ENCODE measurements at regions not wholly inside any gene's neighbourhood (a gene's known extent, or its start where the extent isn't known, plus 50 kb on each side); places are given as distances from the start of the nearest gene placed in this dataset.

DNA sequence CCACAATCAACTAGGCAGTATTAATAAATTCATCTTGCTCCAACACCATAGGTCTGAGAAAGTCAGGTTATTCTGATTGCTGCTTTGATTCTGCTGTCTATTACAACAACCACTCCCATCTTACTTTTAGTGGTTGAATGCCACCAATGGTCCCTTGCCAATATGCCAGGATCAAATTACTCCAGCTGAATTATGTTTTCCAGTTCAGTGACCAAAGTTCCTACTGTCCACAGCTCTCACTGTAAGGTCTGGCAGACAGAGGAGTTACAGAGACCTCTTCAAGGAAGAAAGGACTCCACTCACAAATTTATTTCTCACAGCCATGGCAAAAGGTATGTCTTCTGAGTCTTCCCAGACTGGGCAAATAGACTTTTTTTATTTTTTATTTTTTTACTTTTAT is 557.0 kb downstream of the HAO1 start:
- H3K9me3 ChIP-seq = no peaks in the 10 kb centered on the region

DNA sequence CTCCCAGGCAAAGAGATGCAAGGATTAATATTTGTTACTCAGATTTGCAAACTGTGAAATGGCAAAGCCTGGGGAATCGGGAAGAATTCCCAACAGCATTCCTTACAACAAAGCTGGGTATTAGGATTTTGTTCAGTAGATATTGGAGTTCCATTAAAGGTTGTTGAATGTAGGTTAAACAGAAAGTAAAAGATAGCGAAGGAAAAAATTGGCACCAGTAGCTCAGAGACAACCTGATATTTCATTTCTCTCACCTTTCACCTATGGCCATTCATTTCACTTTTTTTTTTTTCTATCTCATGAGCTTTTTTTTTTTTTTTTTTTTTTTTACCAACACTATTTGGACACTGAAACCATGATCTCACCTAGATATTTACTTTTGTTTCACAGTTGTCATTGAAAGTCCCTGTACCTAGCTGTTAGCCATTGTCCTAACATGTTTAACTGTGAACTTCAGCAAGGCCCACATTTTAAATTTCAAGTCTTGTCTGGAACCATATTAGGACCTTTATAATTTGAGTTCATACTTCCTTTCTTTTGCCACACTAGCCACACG is 552.5 kb downstream of the HAO1 start:
- Histone ChIP-seq H3K9me3 (no peaks in the 10 kb centered on the region), H3K36me3 (ENCODE audit: low read depth, missing control alignments) (no peaks in the 10 kb centered on the region), H3K4me3 (no peak overlapping the region), H3K27me3 (no peaks in the 10 kb centered on the region), H3K4me1 (no peaks in the 10 kb centered on the region), H3K27ac (no peak overlapping the region)
- 88 to 90% methylated on average over 3 of the region's 3 CpGs for WGBS, 2 donors
- TF ChIP-seq CTCF (IDR thresholded peaks at IDR 0.05) (no peak), POLR2A (IDR thresholded peaks at IDR 0.05) (no peak)
- intact Hi-C loops (cut with DNase I; ENCODE audit: low total_unique reads) = no loop called here
- no peak for DNase-seq

More for the DNA sequence above, 557.0 kb downstream of the HAO1 start:
- H3K36me3 ChIP-seq (ENCODE audit: low read depth, missing control alignments) = no peaks in the 10 kb centered on the region
- H3K27me3 ChIP-seq = no peaks in the 10 kb centered on the region
- H3K4me3 ChIP-seq = no peak overlapping the region
- TF ChIP-seq CTCF (IDR thresholded peaks at IDR 0.05) (no peak), POLR2A (IDR thresholded peaks at IDR 0.05) (no peak)
- no peak for DNase-seq
- no peaks in the 10 kb centered on the region for H3K4me1 ChIP-seq
- intact Hi-C loops (cut with DNase I; ENCODE audit: low total_unique reads) = no loop called here
- H3K27ac ChIP-seq = no peak overlapping the region

DNA sequence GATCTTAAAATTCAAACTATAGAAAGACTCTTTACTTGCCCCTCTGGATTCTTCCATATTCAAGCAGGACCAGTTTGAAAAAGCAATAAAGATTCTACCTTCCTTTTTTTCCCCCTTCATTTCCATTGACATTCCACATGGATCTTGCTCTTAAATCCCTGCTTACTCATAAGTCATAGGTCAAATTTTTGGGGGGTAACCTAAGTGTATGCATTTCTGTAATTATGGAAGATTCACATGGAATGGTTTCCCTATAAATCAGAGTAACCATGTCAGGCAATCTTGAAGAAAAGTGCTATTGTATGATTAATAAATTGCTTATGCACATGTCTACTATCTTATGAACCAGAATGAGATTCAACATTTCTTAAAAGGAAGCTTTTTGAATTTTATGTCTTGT is 551.0 kb downstream of the HAO1 start:
- H3K4me3 ChIP-seq = no peak overlapping the region
- no peaks in the 10 kb centered on the region for H3K36me3 ChIP-seq (ENCODE audit: low read depth, missing control alignments)
- H3K27me3 ChIP-seq = no peaks in the 10 kb centered on the region
- intact Hi-C loops (cut with DNase I; ENCODE audit: low total_unique reads) = no loop called here
- H3K4me1 ChIP-seq = no peaks in the 10 kb centered on the region
- H3K27ac ChIP-seq = no peak overlapping the region
- H3K9me3 ChIP-seq = no peaks in the 10 kb centered on the region
- no peak for DNase-seq
- no peak for TF ChIP-seq POLR2A (IDR thresholded peaks at IDR 0.05)
- no peak for TF ChIP-seq CTCF (IDR thresholded peaks at IDR 0.05)

DNA sequence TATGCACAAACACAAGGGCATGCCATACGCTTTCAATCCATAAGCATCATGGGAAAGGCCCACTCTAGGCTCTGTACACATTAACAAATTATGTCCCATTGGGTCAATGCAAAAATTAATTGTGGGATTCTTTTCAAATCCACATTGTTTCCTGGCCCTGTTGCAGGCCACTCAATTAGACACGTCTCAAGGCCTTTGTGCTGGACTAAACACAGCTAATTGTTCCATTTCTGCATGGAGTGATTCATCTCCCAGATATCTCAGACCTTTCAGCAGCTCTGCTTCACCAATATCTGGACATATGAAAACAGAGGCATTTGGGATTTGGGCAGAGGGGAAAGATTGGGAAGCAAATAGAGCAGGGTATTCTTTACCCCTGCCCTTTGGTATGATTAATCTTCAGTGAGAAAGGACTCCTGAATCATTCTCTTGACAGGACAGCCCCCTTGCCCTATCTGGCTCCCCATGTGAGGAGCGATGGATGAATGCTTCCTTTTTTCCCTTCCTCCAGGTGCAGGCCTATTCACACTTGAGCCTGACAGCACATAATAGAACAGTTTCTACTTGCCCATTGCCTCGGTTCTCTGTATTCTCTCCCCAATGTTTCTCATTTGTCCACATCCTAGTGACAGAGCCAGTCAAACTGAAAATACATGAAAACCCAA is 547.6 kb downstream of the HAO1 start:
- no peaks in the 10 kb centered on the region for H3K27me3 ChIP-seq
- H3K27ac ChIP-seq = no peak overlapping the region
- H3K36me3 ChIP-seq (ENCODE audit: low read depth, missing control alignments) = no peaks in the 10 kb centered on the region
- intact Hi-C loops (cut with DNase I; ENCODE audit: low total_unique reads) = no loop called here
- no peaks in the 10 kb centered on the region for H3K9me3 ChIP-seq
- TF ChIP-seq POLR2A (IDR thresholded peaks at IDR 0.05) (no peak), CTCF (IDR thresholded peaks at IDR 0.05) (no peak)
- 60 to 63% methylated on average over 4 of the region's 4 CpGs for WGBS, 2 donors
- no peak overlapping the region for H3K4me3 ChIP-seq
- no peaks in the 10 kb centered on the region for H3K4me1 ChIP-seq
- no peak for DNase-seq

DNA sequence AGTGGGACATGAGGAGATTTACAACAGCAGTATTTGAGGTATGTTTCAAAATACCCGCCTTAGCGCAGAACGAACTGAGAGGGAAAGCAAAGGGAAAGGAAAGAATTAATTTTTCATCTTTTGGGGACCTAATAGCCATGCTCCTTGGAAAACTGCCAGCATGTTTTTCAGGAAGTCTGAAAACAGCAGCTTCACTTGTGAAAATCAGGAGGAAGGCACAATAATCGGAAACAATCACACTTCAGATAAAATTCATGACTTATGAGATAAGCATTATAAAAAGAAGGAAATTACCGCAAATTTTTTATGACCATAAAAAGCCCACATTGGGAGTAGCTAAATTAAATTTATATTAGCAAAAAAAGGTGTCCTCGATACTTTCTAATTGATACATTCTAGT is 541.1 kb downstream of the HAO1 start:
- no peak overlapping the region for H3K4me3 ChIP-seq
- WGBS, 2 donors = 36 to 42% methylated on average over 6 of the region's 6 CpGs
- H3K27me3 ChIP-seq = no peaks in the 10 kb centered on the region
- intact Hi-C loops (cut with DNase I; ENCODE audit: low total_unique reads) = no loop called here
- H3K36me3 ChIP-seq (ENCODE audit: low read depth, missing control alignments) = no peaks in the 10 kb centered on the region
- H3K27ac ChIP-seq = no peak overlapping the region
- H3K4me1 ChIP-seq = no peaks in the 10 kb centered on the region
- no peaks in the 10 kb centered on the region for H3K9me3 ChIP-seq
- no peak for DNase-seq
- no peak for TF ChIP-seq POLR2A (IDR thresholded peaks at IDR 0.05)
- no peak for TF ChIP-seq CTCF (IDR thresholded peaks at IDR 0.05)
